ENCODE measurements at regions not wholly inside any gene's neighbourhood (a gene's known extent, or its start where the extent isn't known, plus 50 kb on each side); places are given as distances from the start of the nearest gene placed in this dataset.

DNA sequence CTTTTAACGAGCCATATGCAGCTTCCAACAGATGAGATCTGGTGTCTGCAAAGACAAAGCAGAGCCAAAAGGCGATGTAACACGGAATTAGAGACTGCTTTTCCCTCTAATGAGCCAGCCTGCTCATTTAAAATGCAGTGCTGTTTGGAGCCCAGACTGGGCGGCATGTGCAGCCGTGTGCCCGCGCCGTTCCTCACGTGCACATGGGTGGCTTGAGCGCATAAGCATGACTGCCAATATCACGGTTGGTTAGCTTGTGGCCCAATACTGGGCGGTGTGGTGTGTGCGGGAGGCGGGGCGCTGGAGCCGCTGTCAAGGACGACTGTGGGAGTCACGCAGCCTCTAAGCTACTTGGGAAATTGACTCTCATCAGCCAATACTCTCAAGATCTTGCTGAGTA lies 87.0 kb upstream of the SCOC start:
- H3K9ac ChIP-seq (ENCODE audit: extremely low read depth, low read length, poor library complexity, severe bottlenecking), result no peak overlapping the region
- Mint-ChIP-seq H3K27me3 (ENCODE audit: insufficient read depth) (no peaks in the 10 kb centered on the region), H3K4me3 (no peak overlapping the region), H3K4me1 (no peaks in the 10 kb centered on the region), H3K9me3 (no peaks in the 10 kb centered on the region), H3K36me3 (ENCODE audit: low read depth) (no peaks in the 10 kb centered on the region), H3K27ac (no peak overlapping the region)
- no peaks in the 10 kb centered on the region for H3K4me1 ChIP-seq (ENCODE audit: control insufficient read depth, insufficient read depth, low read length)
- TF ChIP-seq, protein P1, sequence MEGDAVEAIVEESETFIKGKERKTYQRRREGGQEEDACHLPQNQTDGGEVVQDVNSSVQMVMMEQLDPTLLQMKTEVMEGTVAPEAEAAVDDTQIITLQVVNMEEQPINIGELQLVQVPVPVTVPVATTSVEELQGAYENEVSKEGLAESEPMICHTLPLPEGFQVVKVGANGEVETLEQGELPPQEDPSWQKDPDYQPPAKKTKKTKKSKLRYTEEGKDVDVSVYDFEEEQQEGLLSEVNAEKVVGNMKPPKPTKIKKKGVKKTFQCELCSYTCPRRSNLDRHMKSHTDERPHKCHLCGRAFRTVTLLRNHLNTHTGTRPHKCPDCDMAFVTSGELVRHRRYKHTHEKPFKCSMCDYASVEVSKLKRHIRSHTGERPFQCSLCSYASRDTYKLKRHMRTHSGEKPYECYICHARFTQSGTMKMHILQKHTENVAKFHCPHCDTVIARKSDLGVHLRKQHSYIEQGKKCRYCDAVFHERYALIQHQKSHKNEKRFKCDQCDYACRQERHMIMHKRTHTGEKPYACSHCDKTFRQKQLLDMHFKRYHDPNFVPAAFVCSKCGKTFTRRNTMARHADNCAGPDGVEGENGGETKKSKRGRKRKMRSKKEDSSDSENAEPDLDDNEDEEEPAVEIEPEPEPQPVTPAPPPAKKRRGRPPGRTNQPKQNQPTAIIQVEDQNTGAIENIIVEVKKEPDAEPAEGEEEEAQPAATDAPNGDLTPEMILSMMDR (conservative IDR thresholded peaks at IDR 0.05), result no peak
- DNase-seq, result no peak
- no peaks in the 10 kb centered on the region for H3K9me3 ChIP-seq (ENCODE audit: control insufficient read depth, low read length)
- 94 to 97% methylated on average over 18 of the region's 18 CpGs for WGBS, 2 experiments (ENCODE audit: insufficient coverage in 1 of 2, insufficient read length in 1 of 2)
- no peaks in the 10 kb centered on the region for H3K36me3 ChIP-seq (ENCODE audit: control insufficient read depth, insufficient read depth, low read length)
- H3K27me3 ChIP-seq (ENCODE audit: control insufficient read depth, insufficient read depth, low read length, poor library complexity, severe bottlenecking), result no peaks in the 10 kb centered on the region
- H3K4me3 ChIP-seq (ENCODE audit: low read length), result no peak overlapping the region
- H3K27ac ChIP-seq (ENCODE audit: low read depth, low read length), result no peak overlapping the region

- Mint-ChIP-seq H3K9me3 (no peaks in the 10 kb centered on the region), H3K27ac (no peak overlapping the region), H3K27me3 (ENCODE audit: insufficient read depth) (no peaks in the 10 kb centered on the region), H3K4me1 (no peaks in the 10 kb centered on the region), H3K36me3 (ENCODE audit: low read depth) (no peaks in the 10 kb centered on the region), H3K4me3 (no peak overlapping the region)
- DNase-seq, result no peak
- Histone ChIP-seq H3K36me3 (ENCODE audit: control insufficient read depth, insufficient read depth, low read length) (no peaks in the 10 kb centered on the region), H3K4me3 (ENCODE audit: low read length) (no peak overlapping the region), H3K27me3 (ENCODE audit: control insufficient read depth, insufficient read depth, low read length, poor library complexity, severe bottlenecking) (no peaks in the 10 kb centered on the region), H3K27ac (ENCODE audit: low read depth, low read length) (no peak overlapping the region), H3K9me3 (ENCODE audit: control insufficient read depth, low read length) (no peaks in the 10 kb centered on the region), H3K4me1 (ENCODE audit: control insufficient read depth, insufficient read depth, low read length) (no peaks in the 10 kb centered on the region), H3K9ac (ENCODE audit: extremely low read depth, low read length, poor library complexity, severe bottlenecking) (no peak overlapping the region)
- WGBS, 2 experiments (ENCODE audit: insufficient coverage in 1 of 2, insufficient read length in 1 of 2), result 92% methylated on average over 2 of the region's 2 CpGs; no CpG with 5 or more reads in 1 of the 2 experiments
- TF ChIP-seq, protein P1 (conservative IDR thresholded peaks at IDR 0.05), result no peak
These were observed 89.0 kb upstream of the SCOC start for GRCh38 chr4:140284456-140284855.

GRCh38 chr4:140281828-140282552 lies 91.5 kb upstream of the SCOC start:
- WGBS, 2 experiments (ENCODE audit: insufficient coverage in 1 of 2, insufficient read length in 1 of 2), result 88% methylated on average over 5 of the region's 5 CpGs; no CpG with 5 or more reads in 1 of the 2 experiments
- Histone ChIP-seq H3K36me3 (ENCODE audit: control insufficient read depth, insufficient read depth, low read length) (no peaks in the 10 kb centered on the region), H3K9ac (ENCODE audit: extremely low read depth, low read length, poor library complexity, severe bottlenecking) (no peak overlapping the region), H3K4me3 (ENCODE audit: low read length) (no peak overlapping the region), H3K27ac (ENCODE audit: low read depth, low read length) (no peak overlapping the region), H3K9me3 (ENCODE audit: control insufficient read depth, low read length) (peaks cover 10% of the 10 kb centered on the region), H3K27me3 (ENCODE audit: control insufficient read depth, insufficient read depth, low read length, poor library complexity, severe bottlenecking) (no peaks in the 10 kb centered on the region), H3K4me1 (ENCODE audit: control insufficient read depth, insufficient read depth, low read length) (no peaks in the 10 kb centered on the region)
- TF ChIP-seq, protein P1 (conservative IDR thresholded peaks at IDR 0.05), result peak; percentile 58
- H3K9me3 Mint-ChIP-seq, result peaks cover 10% of the 10 kb centered on the region
- DNase-seq, result no peak
- H3K27ac Mint-ChIP-seq, result no peak overlapping the region
- no peaks in the 10 kb centered on the region for H3K36me3 Mint-ChIP-seq (ENCODE audit: low read depth)
- no peaks in the 10 kb centered on the region for H3K27me3 Mint-ChIP-seq (ENCODE audit: insufficient read depth)
- H3K4me3 Mint-ChIP-seq, result no peak overlapping the region
- no peaks in the 10 kb centered on the region for H3K4me1 Mint-ChIP-seq
